GM19463 (cell line): ENCODE measurements at regions not wholly inside any gene's neighbourhood (a gene's known extent, or its start where the extent isn't known, plus 50 kb on each side); places are given as distances from the start of the nearest gene placed in this dataset.

Experiments
- ATAC-seq: cut with Tn5 transposase; IDR thresholded peaks from one replicate; pipeline ENCODE4 v1.9.1; 2021; ENCODE audit warnings: mild to moderate bottlenecking, moderate library complexity; ENCODE audit not compliant: unreplicated experiment

- no peak for ATAC-seq
These were observed 139.4 kb downstream of the GADD45G start for GRCh38 chr9:89744255-89744648.

DNA sequence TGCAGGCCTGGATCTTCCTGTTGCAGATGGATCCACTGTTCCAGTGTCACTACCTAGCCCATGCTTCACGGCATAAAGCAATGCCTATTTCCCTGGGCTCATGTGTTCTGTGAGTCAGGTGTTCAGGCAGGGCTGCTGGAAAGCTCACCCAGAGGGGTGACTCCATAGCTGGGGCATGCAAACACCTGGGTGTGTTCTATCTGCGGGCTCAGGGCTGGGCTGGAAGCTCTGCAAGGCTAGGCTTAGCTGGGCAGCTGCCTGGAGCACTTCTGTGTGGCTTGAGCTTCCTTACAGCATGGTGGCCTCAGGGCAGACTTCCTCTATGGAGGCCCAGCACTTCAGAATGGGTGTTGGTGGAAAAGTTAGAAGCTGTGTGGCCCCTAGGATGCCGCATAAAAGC, 139.9 kb downstream of the GADD45G start:
- ATAC-seq: no peak

DNA sequence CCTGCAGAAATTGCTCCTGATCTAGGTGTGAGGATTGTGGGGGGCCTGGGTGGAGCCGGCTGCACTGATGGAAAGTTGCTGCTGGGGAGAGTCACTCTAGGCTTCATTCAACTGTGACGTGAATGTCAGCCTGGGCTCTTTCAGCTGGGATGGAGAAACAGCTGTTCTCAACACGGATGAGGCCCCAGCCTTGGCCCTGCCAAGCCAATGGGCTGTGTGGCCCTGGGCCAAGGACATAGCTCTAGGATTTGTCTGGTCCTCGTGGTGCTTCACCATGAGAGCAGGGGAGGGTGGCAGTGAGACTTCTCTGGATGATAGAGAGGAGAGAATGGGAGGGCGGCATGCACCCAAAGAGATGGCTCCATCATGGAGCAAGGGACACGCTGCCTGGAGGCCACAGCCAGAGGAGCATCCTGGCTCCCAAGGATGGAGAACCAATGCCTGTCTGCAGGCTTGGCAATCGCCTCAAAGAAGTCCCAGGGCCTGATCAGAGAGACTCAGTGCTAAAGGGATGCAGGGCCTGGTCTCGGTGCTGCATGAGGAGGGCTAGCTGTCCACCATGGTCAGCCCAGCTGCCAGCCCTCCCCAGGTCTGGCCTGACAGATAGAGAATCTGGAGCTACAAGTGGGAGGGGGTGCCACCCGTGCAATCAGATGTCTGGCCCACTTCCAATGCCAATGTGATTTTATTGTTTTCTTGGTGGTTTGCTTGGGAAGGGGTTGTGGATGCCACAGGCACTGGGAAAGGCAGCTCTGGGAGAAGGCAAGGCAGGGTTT, 141.0 kb downstream of the GADD45G start:
- ATAC-seq: no peak

DNA sequence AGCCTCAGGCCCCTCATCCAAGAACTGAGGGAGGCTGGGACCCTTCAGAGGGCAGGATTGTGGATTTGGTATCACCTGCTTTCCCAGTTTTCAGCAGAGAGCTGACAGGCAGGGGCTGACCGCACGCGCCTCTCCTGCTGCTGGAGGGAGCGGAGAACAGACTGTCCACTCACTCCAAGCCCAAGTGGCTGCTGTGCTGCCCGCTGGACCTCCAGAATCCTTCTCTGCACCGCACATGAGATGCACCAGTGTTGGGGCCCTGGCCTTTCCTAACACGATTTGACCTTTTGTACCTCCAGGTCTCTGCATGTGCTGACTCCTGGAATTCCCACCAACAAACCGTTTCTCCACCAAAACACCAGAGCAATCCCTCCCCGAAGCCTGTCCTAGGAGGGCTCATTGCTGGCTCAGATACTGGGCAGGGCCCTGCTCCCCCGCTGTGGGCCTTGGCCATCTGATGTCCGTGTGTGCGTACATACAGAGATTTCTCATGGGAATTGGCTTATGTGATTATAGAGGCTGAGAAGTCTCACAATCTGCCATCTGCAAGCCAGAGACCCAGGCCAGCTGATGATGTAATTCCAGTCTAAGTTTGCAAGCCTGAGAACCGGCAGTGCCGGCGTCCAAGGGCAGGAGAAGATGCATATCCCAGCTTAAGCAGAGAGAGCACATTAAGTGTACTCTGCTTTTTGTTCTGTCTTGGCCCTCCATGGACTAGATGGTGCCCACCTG, 141.7 kb downstream of the GADD45G start:
- no peak for ATAC-seq

DNA sequence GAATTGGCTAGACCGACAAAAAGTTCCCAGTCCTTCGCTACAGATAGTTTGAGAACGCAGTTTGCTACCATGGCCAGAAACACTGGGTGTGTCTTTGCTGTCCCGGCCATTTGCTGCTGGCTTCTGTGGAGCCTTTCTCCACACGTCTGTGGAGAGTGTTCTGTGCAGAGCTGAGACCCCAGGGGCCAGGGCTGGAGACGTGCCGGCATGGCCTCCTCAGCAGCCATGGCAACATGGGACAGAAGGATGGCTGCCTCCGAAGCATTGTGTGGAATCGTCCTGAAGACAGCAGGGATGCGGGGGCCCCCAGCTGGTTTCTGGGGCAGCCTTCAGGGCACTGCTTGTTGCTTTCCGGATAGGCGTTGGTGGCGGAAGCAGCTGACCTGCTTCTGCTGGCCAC, 142.8 kb downstream of the GADD45G start:
- no peak for ATAC-seq

DNA sequence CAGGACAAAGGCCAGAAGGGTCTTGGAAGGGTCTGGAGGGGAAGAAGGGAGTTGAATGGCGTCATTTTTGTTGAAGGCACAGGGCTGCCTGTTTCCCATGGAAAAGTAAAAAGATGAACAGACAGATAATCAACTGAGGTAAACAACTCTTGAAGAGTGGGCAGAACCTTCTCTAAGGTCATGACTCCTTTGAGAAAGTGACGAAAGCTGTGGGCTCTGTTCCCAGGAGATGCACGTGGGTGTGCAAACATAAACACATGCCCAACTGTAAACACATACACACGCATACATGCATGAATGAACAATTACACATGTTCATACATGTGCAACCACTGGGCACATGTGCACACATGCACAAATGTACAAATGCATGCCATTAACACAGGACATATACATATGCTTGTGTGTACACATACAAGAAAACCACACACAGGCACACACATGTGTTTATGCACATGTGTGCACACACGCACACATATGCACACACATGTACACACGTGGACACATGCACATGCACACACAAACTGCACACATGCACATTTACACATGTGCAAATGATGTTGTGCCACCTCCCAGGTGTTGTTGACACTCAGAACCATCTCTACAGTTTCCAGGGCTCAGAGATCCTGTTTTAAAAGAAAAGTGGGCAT, 143.3 kb downstream of the GADD45G start:
- ATAC-seq: no peak

DNA sequence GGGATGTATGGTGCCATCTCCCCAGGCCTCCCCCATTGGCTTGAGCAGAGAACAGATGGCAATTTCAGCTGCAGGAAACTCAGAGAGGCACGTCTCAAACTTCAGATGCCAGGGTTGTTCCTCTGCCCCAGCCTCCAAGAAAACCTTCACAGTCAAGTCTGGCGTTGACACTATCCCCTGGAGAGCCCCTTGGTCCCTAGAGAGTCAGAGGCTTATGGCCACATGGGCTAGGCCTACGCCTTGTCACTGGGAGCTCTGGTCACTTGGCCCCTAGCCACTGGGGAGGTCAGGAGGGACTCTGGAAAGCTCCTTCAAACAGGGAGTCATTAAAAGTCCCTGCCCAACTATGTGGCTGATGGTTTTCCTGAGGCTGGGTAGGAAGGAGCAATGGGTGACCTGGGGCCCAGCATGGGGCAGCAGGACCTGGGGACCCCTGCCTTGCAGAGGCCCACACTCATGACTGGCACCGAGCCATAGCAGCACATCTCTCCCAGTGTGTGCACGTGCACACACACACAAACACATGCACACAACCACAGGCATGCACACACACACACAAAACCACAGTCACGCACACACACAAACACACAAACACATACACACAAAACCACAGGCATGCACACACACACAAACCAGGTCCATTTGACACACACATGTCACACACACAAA, 144.2 kb downstream of the GADD45G start:
- no peak for ATAC-seq

- ATAC-seq: no peak
These were observed 144.8 kb downstream of the GADD45G start for GRCh38 chr9:89749500-89750116.

DNA sequence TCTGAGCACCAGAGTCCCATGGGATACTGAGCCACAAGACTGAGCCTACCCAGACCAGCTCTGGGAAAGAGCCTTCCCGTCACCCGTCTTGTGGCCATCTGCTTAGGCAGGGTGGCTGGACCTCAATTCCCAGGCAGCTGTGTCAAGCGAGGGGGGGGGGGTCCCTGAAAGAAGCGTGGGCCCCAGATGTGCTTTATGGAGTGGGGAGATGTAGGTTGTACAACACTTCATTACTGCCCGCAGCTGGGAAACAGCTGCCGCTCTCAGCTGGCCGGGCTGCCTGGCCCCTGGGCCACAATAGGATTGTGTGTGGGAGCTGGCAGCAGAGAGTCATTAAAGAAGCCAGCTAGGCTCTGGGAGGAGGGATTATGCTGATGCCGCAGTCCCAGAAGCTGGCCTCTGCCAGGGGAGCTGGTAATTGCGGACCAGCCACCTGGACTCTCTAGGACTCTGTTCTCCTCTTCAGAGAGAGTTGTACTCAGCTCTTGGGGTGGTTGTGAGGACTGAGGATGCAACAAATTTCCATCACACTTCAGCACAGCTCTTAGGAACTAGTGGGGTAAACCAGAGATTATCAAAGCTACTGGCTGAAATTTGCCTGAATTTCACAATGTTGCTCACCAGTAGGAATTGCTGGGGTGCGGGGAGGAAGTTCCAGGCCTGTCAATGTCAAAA, 145.4 kb downstream of the GADD45G start:
- no peak for ATAC-seq

DNA sequence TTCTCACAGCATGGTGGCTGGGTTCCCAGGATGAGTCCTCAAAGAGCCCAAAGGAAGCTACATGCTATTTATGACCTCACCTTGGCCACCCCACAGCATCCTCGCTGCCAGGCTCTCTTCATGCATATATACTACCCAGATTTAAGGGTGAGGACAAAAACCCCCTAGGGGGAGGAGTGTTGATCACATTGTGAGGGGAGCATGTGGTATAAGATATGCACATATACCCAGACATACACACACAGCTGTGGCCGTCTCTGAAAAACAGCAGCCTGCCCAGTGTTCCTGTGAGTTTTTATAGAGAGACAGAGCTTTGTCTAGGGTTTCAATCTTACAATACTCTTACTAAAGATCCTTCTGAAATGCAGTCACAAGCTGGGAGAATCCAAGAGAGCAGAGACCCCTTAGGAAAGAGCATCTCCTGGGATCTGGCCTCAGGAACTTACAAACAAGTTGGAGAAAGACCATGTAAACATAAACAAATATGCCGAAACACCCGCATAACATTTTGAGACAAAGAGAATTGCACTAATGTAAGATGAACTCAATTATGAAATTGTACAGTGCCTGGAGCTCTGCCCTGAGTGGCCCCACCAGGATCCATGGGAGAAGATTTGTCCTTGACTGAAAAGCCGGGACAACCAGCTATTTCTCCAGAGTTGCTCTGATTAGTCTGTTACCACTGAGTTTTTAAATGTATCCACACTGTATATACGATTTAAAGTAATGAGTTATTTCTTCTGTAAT, 146.4 kb downstream of the GADD45G start:
- ATAC-seq: no peak

DNA sequence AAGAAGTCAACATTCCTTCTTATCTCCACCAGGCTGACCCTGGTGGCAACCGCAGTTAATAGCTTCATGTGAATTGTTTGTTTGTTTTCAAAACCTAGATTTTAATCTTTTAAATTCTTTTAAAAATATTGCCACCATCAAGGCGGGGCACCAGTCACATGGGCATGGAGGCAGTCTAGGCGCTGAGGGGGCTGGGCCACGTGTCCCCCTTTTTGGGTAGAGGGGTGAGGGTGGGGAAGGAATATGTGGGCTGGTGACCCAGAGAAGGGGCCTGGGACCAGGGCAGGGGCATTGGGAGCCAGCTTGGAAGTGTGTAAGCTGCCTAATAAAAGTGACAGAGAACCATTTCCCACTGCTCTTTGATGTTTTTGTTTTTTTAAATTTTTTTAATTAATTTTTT, 147.3 kb downstream of the GADD45G start:
- ATAC-seq: no peak

DNA sequence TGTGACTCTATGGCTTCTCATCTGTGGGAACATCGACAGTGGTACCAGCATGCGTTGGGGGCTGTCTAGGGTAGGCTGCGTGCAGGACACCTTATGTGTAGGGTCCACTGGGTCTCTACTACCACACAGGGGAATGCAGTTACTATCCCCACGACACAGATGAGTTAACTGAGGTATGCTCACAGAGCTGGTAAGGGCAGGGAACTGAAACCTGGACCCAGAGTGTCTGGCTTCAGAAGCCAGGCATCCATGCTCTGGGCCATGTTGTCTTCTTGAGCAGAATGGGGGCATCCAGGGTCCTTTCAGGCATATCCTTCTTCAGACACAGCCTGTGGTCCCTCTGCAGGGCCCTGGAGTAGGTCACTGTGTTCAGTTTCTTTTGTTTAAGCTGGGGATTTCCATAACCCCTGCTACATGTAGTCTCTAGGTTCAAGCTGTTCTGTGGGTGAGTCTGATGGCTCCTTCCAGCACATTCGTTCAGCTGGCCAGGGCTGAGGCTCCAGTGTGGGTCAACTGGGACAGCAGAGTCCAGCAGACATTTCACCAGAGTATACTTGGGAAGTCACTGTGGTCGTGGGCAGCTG, 148.8 kb downstream of the GADD45G start:
- ATAC-seq: no peak

DNA sequence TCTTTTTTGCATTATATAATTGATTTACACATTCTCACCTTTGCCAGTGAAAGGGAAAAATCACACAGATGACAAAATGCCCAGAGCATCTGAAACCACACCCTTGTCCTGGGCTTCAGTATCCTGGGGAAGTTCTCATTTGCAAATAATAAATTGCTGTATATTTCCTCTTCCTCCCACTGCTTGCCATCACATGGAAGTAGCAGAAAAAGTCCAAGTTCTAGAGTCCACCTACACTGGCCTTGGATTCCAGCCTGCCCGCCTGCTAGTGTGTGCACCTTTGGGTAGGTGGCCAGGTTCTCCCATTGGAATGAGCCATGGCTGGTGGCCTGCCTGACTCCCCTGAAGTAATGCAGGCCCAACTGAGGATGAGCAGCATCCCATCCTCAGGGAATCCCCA, 149.4 kb downstream of the GADD45G start:
- ATAC-seq: no peak

GRCh38 chr9:89755821-89756220, 151.0 kb downstream of the GADD45G start:
- ATAC-seq: no peak

DNA sequence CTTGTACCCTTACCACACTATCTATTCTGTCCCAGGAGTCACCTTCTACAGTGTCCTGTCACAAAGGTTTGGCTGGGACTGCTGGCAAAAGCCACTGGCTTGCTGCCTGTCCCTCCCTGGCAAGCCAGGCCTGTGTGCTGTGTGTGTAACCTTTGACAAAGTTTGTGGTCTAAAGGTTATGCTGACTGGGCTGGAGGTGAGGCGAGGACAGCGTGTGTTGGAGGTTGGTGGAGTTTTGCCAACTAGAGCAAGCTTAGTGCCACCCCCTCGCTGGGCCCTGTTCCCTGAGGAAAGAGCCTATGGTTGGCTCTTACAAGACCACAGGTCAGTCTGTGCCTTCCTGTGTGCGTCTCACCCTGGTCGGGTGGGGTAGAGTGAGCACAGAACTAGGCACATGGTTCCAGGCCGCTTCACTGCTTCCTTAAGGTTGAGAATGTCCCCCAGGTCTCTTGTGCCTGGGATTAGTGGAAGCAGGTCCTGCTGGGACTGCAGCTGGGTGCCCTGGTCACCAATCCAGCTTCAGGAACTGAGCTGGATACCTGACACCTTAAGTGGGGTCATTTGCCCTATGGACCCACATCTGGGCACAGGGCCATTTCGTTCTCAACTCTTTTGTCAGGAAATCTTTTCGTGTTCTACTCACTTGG, 152.2 kb downstream of the GADD45G start:
- no peak for ATAC-seq

- ATAC-seq: no peak
These were observed 153.1 kb downstream of the GADD45G start for GRCh38 chr9:89757776-89758528.

DNA sequence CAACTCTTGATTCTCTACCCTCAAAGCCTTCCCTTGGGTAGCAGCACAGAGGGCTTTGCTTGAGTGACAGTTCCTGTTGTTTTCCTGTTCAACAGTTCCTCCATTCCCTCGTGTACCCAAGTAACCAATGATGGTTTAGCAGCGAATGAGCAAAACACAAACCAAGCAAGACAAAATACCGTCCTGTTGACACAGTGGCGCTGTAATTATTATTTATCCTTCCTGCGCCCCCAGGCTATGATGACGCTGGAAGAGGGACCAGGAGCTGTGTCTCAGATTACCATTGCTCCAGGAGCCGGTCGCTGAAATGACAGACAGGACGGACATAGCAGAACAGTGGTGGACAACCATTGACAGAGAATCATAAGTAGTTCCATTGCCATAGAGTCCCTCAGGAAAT, 154.8 kb downstream of the GADD45G start:
- no peak for ATAC-seq

- no peak for ATAC-seq
These were observed 155.3 kb downstream of the GADD45G start for GRCh38 chr9:89760123-89760522.
